ENCODE measurements at regions not wholly inside any gene's neighbourhood (a gene's known extent, or its start where the extent isn't known, plus 50 kb on each side); places are given as distances from the start of the nearest gene placed in this dataset.

GRCh38 chr14:34023824-34024767 lies 73.2 kb upstream of the EGLN3 start (continued):
- TF ChIP-seq DZIP1 (CRISPR knock-in tag; IDR thresholded peaks at IDR 0.05) (no peak), ZNF552 (CRISPR knock-in tag; IDR thresholded peaks at IDR 0.05; ENCODE audit: borderline replicate concordance) (no peak), ARID3A (IDR thresholded peaks at IDR 0.05; ENCODE audit: low read depth, low read length) (peak; percentile 39; the same call in 1 of the 2 replicates), ATF7-NPFF (CRISPR knock-in tag; IDR thresholded peaks at IDR 0.05; ENCODE audit: low read depth) (no peak; the same call in 1 of the 2 replicates), TMF1 (CRISPR knock-in tag; IDR thresholded peaks at IDR 0.05; ENCODE audit: low read depth) (0 out of 2 replicates have a peak, but pooled peaks have one; percentile 19), RAD51 (IDR thresholded peaks at IDR 0.05; ENCODE audit: borderline replicate concordance) (no peak), TERF1 (CRISPR knock-in tag; IDR thresholded peaks at IDR 0.05) (no peak), ZNF292 (CRISPR knock-in tag; IDR thresholded peaks at IDR 0.05; ENCODE audit: borderline replicate concordance, low read depth) (peak; percentile 97), RCOR2 (CRISPR knock-in tag; IDR thresholded peaks at IDR 0.05) (peak; percentile 65), GLMP (CRISPR knock-in tag; IDR thresholded peaks at IDR 0.05; ENCODE audit: borderline replicate concordance) (no peak), ZBTB43 (CRISPR knock-in tag; conservative IDR thresholded peaks at IDR 0.05) (peak; percentile 100), ZNF350 (CRISPR knock-in tag; IDR thresholded peaks at IDR 0.05; ENCODE audit: borderline replicate concordance, low read depth) (peak; percentile 78; the same call in 1 of the 2 replicates), ZNF34 (CRISPR knock-in tag; IDR thresholded peaks at IDR 0.05; ENCODE audit: borderline replicate concordance) (no peak; the same call in 1 of the 2 replicates), KDM5B (CRISPR knock-in tag; IDR thresholded peaks at IDR 0.05; ENCODE audit: borderline replicate concordance) (no peak), ZNF773 (CRISPR knock-in tag; IDR thresholded peaks at IDR 0.05; ENCODE audit: borderline replicate concordance) (no peak), ONECUT2 (CRISPR knock-in tag; IDR thresholded peaks at IDR 0.05) (peak; percentile 23; the same call in 1 of the 2 replicates), ZBTB3 (CRISPR knock-in tag; IDR thresholded peaks at IDR 0.05; ENCODE audit: borderline replicate concordance, low read depth) (no peak), ZNF547 (CRISPR knock-in tag; IDR thresholded peaks at IDR 0.05) (peak; percentile 63; the same call in 1 of the 2 replicates)

Data from HepG2 (cell line).